IMR-90 (cell line): ENCODE measurements at regions not wholly inside any gene's neighbourhood (a gene's known extent, or its start where the extent isn't known, plus 50 kb on each side); places are given as distances from the start of the nearest gene placed in this dataset.

Experiments
- CEBPB ChIP-seq: IDR thresholded peaks from 2 replicates; pipeline ENCODE4 v1.6.1; 2012; ENCODE audit warnings: low read depth, low read length, improper control_type of control experiment
- FOS ChIP-seq: fragments of 150-350 bp; IDR thresholded peaks from 2 replicates; pipeline ENCODE4 v1.6.1; 2016; ENCODE audit warnings: low read depth, low read length
- MAFK ChIP-seq: IDR thresholded peaks from 2 replicates; pipeline ENCODE4 v1.6.1; 2012; ENCODE audit warnings: low read depth, low read length, improper control_type of control experiment
- POLR2A ChIP-seq: IDR thresholded peaks from 2 replicates; pipeline ENCODE4 v1.6.1; 2012; ENCODE audit warnings: mild to moderate bottlenecking, low read depth, low read length
- RCOR1 ChIP-seq: IDR thresholded peaks from 2 replicates; pipeline ENCODE4 v1.6.1; 2012; ENCODE audit warnings: mild to moderate bottlenecking, low read length, improper control_type of control experiment; ENCODE audit not compliant: insufficient replicate concordance
- RFX5 ChIP-seq: IDR thresholded peaks from 2 replicates; pipeline ENCODE4 v1.8.0; 2012; ENCODE audit warnings: low read depth, mild to moderate bottlenecking, low read length, moderate library complexity
- SMC3 ChIP-seq: fragments of 150-350 bp; IDR thresholded peaks from 2 replicates; pipeline ENCODE4 v1.6.1; 2016; ENCODE audit warnings: low read depth, mild to moderate bottlenecking, antibody characterized with exemption, low read length, moderate library complexity
- TF ChIP-seq, protein P1 (sequence below): conservative IDR thresholded peaks from 2 replicates; pipeline ENCODE4 v1.5.1; 2012; ENCODE audit warnings: mild to moderate bottlenecking, low read depth, low read length, improper control_type of control experiment

GRCh38 chr1:221567859-221568507 is 173.9 kb downstream of the DUSP10 start:
- no peak for TF ChIP-seq RFX5
- TF ChIP-seq POLR2A: no peak
- no peak for TF ChIP-seq MAFK
- TF ChIP-seq, protein P1, sequence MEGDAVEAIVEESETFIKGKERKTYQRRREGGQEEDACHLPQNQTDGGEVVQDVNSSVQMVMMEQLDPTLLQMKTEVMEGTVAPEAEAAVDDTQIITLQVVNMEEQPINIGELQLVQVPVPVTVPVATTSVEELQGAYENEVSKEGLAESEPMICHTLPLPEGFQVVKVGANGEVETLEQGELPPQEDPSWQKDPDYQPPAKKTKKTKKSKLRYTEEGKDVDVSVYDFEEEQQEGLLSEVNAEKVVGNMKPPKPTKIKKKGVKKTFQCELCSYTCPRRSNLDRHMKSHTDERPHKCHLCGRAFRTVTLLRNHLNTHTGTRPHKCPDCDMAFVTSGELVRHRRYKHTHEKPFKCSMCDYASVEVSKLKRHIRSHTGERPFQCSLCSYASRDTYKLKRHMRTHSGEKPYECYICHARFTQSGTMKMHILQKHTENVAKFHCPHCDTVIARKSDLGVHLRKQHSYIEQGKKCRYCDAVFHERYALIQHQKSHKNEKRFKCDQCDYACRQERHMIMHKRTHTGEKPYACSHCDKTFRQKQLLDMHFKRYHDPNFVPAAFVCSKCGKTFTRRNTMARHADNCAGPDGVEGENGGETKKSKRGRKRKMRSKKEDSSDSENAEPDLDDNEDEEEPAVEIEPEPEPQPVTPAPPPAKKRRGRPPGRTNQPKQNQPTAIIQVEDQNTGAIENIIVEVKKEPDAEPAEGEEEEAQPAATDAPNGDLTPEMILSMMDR: no peak
- TF ChIP-seq SMC3: no peak
- TF ChIP-seq FOS: no peak
- no peak for TF ChIP-seq RCOR1
- TF ChIP-seq CEBPB: peak; percentile 85
